HG03159 (cell line): ENCODE measurements at regions not wholly inside any gene's neighbourhood (a gene's known extent, or its start where the extent isn't known, plus 50 kb on each side); places are given as distances from the start of the nearest gene placed in this dataset.

Experiments used
- ATAC-seq: cut with Tn5 transposase; IDR thresholded peaks from one replicate; pipeline ENCODE4 v1.9.1; 2021; ENCODE audit warnings: mild to moderate bottlenecking, moderate library complexity; ENCODE audit not compliant: unreplicated experiment

DNA sequence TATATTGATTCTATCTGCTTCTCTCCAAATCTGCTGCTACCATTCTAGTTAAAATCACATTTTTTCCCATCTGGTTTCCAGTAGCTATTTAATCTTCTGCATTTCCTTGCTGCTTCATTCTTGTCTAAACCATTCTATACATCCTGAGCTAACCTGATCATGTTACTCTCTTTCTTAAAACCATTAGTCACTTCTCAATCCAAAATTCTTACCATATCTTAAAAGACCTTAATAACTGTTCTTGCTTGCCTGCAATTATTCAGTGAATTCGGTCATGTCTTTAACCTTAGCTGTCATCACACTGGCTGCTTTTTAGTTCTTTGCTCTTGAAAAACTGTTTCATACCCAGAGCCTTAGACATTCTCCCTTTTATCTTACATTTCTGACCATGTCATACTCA is 56.4 kb upstream of the PZP start:
- no peak for ATAC-seq

- no peak for ATAC-seq
Observed at GRCh38 chr12:9260931-9261330, 52.7 kb upstream of the PZP start.

DNA sequence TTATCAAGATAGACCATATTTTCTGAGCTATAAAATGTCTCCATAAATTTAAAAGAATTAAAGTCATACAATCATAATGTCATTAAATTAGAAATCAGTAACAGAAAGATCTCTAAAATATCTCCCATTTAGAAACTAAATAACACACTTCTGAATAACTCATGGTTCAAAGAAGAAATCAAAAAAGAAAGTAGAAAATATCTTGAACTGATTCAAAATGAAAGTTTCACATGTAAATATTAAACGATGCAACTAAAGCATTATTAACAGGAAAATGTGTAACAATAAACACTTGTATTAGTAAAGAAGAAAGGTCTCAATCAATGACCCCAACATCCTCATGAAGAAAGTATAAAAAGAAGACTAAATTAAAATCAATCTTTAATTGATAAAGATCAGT is 50.5 kb upstream of the PZP start:
- ATAC-seq, result no peak
